ENCODE measurements at regions not wholly inside any gene's neighbourhood (a gene's known extent, or its start where the extent isn't known, plus 50 kb on each side); places are given as distances from the start of the nearest gene placed in this dataset.
"Not testable (repeated sequence)": the region's sequence is repeated elsewhere in the genome, so short reads cannot be mapped to it uniquely, and the experiment has no call there.

DNA sequence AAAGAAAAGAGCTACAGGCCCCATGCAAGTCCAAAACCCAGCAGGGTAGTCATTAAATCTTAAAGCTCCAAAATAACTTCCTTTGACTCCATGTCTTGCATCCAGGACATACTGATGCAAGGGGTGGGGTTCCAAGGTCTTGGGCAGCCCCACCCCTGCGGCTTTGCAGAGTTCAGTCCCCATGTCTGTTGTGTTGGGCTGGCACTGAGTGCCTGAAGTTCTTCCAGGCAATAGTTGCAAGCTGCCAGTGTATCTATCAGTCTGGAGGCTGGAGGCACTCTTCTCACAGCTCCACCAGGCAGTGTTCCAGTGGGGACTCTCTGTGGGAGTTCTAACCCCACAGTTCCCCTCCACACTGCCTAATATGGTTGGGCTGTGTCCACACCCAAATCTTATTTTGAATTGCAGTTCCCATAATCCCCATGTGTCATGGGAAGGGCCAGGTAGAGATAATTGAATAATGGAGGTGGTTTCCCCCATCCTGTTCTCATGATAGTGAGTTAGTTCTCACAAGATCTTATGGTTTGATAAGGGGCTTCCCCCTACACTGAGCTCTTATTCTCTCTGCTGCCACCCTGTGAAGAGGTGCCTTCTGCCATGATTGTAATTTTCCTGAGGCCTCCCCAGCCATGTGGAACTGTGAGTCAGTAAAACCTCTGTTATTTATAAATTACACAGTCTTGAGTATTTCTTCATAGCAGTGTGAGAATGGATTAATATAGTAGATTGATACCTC lies 237.5 kb upstream of the ADRA1B start:
- Mint-ChIP-seq H3K4me1 (peaks cover 14% of the 10 kb centered on the region), H3K27me3 (no peaks in the 10 kb centered on the region), H3K9me3 (peaks cover 31% of the 10 kb centered on the region), H3K27ac (no peak overlapping the region), H3K4me3 (no peak overlapping the region), H3K36me3 (ENCODE audit: low read depth) (peaks cover 12% of the 10 kb centered on the region)
- DNase-seq = no peak
- ATAC-seq = peak; percentile 86

GRCh38 chr5:159680095-159680494 lies 236.2 kb upstream of the ADRA1B start:
- peaks cover 31% of the 10 kb centered on the region for H3K9me3 Mint-ChIP-seq
- H3K27me3 Mint-ChIP-seq = no peaks in the 10 kb centered on the region
- DNase-seq (no peak), ATAC-seq (no peak)
- H3K27ac Mint-ChIP-seq = no peak overlapping the region
- no peak overlapping the region for H3K4me3 Mint-ChIP-seq
- H3K36me3 Mint-ChIP-seq (ENCODE audit: low read depth) = peaks cover 12% of the 10 kb centered on the region
- peaks cover 14% of the 10 kb centered on the region for H3K4me1 Mint-ChIP-seq

- peaks cover 2% of the 10 kb centered on the region for H3K27me3 Mint-ChIP-seq
- H3K9me3 Mint-ChIP-seq = peaks cover 31% of the 10 kb centered on the region
- no peak overlapping the region for H3K4me3 Mint-ChIP-seq
- DNase-seq (no peak), ATAC-seq (no peak)
- peaks cover 14% of the 10 kb centered on the region for H3K4me1 Mint-ChIP-seq
- no peak overlapping the region for H3K27ac Mint-ChIP-seq
- peaks cover 12% of the 10 kb centered on the region for H3K36me3 Mint-ChIP-seq (ENCODE audit: low read depth)
These were observed 234.6 kb upstream of the ADRA1B start for GRCh38 chr5:159681661-159682060.

- no peak overlapping the region for H3K4me3 Mint-ChIP-seq
- ATAC-seq = no peak
- H3K27me3 Mint-ChIP-seq = peaks cover 8% of the 10 kb centered on the region
- no peak for DNase-seq
- peaks cover 14% of the 10 kb centered on the region for H3K4me1 Mint-ChIP-seq
- no peak overlapping the region for H3K27ac Mint-ChIP-seq
- H3K36me3 Mint-ChIP-seq (ENCODE audit: low read depth) = peaks cover 12% of the 10 kb centered on the region
- H3K9me3 Mint-ChIP-seq = peaks cover 31% of the 10 kb centered on the region
These were observed 233.7 kb upstream of the ADRA1B start for GRCh38 chr5:159682623-159683022.

DNA sequence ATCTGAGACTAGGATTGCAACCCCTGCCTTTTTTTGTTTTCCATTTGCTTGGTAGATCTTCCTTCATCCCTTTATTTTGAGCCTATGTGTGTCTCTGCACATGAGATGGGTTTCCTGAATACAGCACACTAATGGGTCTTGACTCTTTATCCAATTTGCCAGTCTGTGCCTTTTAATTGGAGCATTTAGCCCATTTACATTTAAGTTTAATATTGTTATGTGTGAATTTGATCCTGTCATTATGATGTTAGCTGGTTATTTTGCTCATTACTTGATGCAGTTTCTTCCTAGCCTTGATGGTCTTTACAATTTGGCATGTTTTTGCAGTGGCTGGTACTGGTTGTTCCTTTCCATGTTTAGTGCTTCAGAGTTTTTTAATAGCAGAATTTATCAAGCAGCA lies 228.4 kb upstream of the ADRA1B start:
- H3K4me3 Mint-ChIP-seq; H3K4me1 Mint-ChIP-seq; H3K9me3 Mint-ChIP-seq; H3K36me3 Mint-ChIP-seq (ENCODE audit: low read depth); H3K27ac Mint-ChIP-seq; DNase-seq; ATAC-seq: not testable (repeated sequence)
- H3K27me3 Mint-ChIP-seq = peaks cover 26% of the 10 kb centered on the region

DNA sequence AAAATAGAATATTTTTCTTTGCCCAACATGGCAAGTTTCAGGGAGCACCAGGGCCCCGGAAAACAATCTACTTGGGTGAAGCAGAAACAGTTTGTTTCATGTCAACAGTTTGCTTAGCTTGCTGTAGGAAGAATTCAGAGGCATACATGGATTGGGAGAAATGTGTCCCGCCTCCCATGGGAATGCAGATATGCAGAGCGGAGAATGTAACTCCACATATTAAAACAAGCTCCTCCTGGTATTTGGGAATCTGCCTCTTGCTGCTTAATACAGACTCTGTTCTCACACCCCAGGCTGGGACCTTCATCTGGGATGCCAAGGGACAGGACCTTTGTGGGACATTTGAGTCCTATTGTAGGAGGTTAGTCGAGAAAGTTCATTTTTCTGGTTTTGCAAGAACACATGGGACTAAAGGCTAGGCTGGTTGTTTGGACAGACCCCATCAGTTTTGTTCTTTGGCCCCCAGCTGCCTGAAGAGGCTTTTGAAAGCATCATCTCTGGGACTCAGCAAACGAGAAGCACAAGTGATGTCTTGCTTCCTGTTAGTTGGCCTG lies 220.5 kb upstream of the ADRA1B start:
- Mint-ChIP-seq H3K9me3 (peaks cover 8% of the 10 kb centered on the region), H3K36me3 (ENCODE audit: low read depth) (no peaks in the 10 kb centered on the region), H3K4me3 (no peak overlapping the region), H3K27me3 (peaks cover 10% of the 10 kb centered on the region), H3K4me1 (no peaks in the 10 kb centered on the region), H3K27ac (no peak overlapping the region)
- ATAC-seq (no peak), DNase-seq (no peak)

DNA sequence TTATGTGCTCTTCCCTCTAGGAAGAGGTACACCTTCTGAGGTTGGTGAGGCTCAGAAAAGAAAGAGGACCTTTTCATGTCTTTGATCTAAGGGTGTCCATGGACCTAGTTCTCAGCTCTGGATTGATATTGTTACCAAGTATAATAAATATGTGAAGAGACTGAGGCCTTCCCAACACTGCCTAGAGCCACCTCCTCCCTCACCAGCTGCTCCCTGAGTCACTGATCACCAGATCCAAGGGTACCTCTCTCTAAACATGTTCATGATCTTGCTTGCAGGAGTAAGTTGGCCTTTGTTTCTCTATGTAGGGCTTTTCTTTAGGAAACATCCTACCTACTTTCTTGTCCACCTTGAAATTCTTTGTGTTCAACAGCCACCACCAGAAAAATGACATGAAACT lies 218.8 kb upstream of the ADRA1B start:
- Mint-ChIP-seq H3K4me1 (no peaks in the 10 kb centered on the region), H3K9me3 (peaks cover 3% of the 10 kb centered on the region), H3K27me3 (peaks cover 10% of the 10 kb centered on the region), H3K36me3 (ENCODE audit: low read depth) (no peaks in the 10 kb centered on the region), H3K27ac (no peak overlapping the region), H3K4me3 (no peak overlapping the region)
- no peak for DNase-seq
- no peak for ATAC-seq

DNA sequence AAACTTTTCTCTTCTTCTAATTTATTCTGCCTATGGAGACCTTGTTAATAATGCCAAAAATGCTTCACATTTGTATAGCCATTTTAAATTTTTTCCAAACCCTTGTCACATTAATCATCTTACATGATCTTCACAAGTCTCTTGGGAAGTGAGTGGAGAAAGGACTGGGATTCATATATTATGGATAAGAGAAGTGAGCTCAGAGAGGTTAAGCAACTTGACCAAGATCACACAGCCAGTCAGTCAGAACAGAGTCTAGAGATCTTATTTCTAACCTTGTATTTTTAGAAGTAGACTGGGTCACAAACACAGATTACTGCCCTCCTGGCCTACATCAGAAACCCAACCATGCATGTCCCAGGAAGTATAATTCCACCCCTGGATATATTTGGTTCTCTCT lies 218.0 kb upstream of the ADRA1B start:
- H3K9me3 Mint-ChIP-seq = no peaks in the 10 kb centered on the region
- H3K4me1 Mint-ChIP-seq = no peaks in the 10 kb centered on the region
- H3K36me3 Mint-ChIP-seq (ENCODE audit: low read depth) = no peaks in the 10 kb centered on the region
- DNase-seq = no peak
- no peak for ATAC-seq
- no peak overlapping the region for H3K27ac Mint-ChIP-seq
- H3K4me3 Mint-ChIP-seq = no peak overlapping the region
- H3K27me3 Mint-ChIP-seq = peaks cover 8% of the 10 kb centered on the region

GRCh38 chr5:159700016-159700415 lies 216.3 kb upstream of the ADRA1B start:
- no peaks in the 10 kb centered on the region for H3K36me3 Mint-ChIP-seq (ENCODE audit: low read depth)
- no peak overlapping the region for H3K27ac Mint-ChIP-seq
- no peak overlapping the region for H3K4me3 Mint-ChIP-seq
- ATAC-seq = no peak
- no peaks in the 10 kb centered on the region for H3K9me3 Mint-ChIP-seq
- DNase-seq = no peak
- peaks cover 10% of the 10 kb centered on the region for H3K27me3 Mint-ChIP-seq
- H3K4me1 Mint-ChIP-seq = no peaks in the 10 kb centered on the region

DNA sequence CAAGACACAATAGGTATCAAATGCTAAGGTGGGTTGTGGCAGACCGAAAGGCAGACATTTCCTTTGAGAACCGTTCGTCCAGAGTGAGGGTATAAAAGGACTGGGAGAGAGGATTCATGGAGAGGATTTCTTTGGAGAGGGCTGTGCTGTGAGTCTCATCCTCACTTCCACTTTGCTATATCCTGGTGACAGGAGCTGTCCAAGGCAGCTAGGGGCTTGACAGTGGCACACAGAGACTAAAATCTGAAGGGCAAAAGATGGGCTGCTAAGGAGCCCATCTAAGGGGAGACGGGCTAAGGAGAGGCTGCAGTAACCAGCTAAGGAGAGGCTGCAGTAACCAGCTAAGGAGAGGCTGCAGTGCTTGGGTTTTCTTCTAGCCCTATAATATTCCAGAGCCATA lies 214.0 kb upstream of the ADRA1B start:
- Mint-ChIP-seq H3K27me3 (peaks cover 9% of the 10 kb centered on the region), H3K4me1 (no peaks in the 10 kb centered on the region), H3K27ac (no peak overlapping the region), H3K36me3 (ENCODE audit: low read depth) (peaks cover 2% of the 10 kb centered on the region), H3K9me3 (peaks cover 5% of the 10 kb centered on the region), H3K4me3 (no peak overlapping the region)
- ATAC-seq (no peak), DNase-seq (no peak)

- no peak for ATAC-seq
- Mint-ChIP-seq H3K4me1 (no peaks in the 10 kb centered on the region), H3K27me3 (peaks cover 10% of the 10 kb centered on the region), H3K9me3 (peaks cover 10% of the 10 kb centered on the region), H3K36me3 (ENCODE audit: low read depth) (peaks cover 2% of the 10 kb centered on the region), H3K4me3 (no peak overlapping the region), H3K27ac (no peak overlapping the region)
- DNase-seq = no peak
These were observed 213.5 kb upstream of the ADRA1B start for GRCh38 chr5:159702826-159703225.

- Mint-ChIP-seq H3K9me3 (peaks cover 16% of the 10 kb centered on the region), H3K36me3 (ENCODE audit: low read depth) (peaks cover 2% of the 10 kb centered on the region), H3K27me3 (peaks cover 13% of the 10 kb centered on the region), H3K27ac (no peak overlapping the region), H3K4me1 (no peaks in the 10 kb centered on the region), H3K4me3 (no peak overlapping the region)
- DNase-seq = no peak
- no peak for ATAC-seq
These were observed 212.1 kb upstream of the ADRA1B start for GRCh38 chr5:159704160-159704559.

GRCh38 chr5:159705948-159706347 lies 210.3 kb upstream of the ADRA1B start:
- H3K4me3 Mint-ChIP-seq = no peak overlapping the region

DNA sequence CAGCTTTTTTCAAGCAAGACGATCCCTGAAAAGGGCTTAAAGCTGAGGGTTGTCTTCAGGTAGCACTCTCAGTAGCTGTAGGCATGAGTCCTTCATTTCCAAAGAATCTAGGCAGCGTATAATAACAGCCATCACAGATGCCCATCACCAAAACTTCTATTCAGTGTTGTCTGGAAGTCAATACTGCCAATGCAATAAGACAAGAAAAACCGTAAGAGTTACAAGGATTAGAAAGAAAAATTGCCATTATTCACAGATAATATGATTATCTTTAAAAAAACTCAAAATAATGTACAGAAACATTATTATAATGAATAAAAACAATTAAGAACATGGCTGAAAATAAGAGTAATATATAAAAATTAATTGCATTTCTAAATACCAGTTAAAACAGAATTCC lies 208.2 kb upstream of the ADRA1B start:
- no peak for ATAC-seq
- no peak overlapping the region for H3K27ac Mint-ChIP-seq

More at GRCh38 chr5:159705948-159706347, 210.3 kb upstream of the ADRA1B start:
- ATAC-seq (no peak), DNase-seq (no peak)
- Mint-ChIP-seq H3K9me3 (peaks cover 17% of the 10 kb centered on the region), H3K27ac (no peak overlapping the region), H3K36me3 (ENCODE audit: low read depth) (peaks cover 2% of the 10 kb centered on the region), H3K27me3 (peaks cover 15% of the 10 kb centered on the region), H3K4me1 (no peaks in the 10 kb centered on the region)

GRCh38 chr5:159712672-159713071 lies 203.6 kb upstream of the ADRA1B start:
- Mint-ChIP-seq H3K4me1 (no peaks in the 10 kb centered on the region), H3K27ac (no peak overlapping the region), H3K27me3 (peaks cover 20% of the 10 kb centered on the region), H3K36me3 (ENCODE audit: low read depth) (no peaks in the 10 kb centered on the region), H3K4me3 (no peak overlapping the region), H3K9me3 (peaks cover 8% of the 10 kb centered on the region)
- DNase-seq = no peak
- no peak for ATAC-seq

More for the DNA sequence above, 208.2 kb upstream of the ADRA1B start:
- peaks cover 17% of the 10 kb centered on the region for H3K9me3 Mint-ChIP-seq
- no peak overlapping the region for H3K4me3 Mint-ChIP-seq
- no peak for DNase-seq
- H3K4me1 Mint-ChIP-seq = no peaks in the 10 kb centered on the region
- peaks cover 17% of the 10 kb centered on the region for H3K27me3 Mint-ChIP-seq
- peaks cover 2% of the 10 kb centered on the region for H3K36me3 Mint-ChIP-seq (ENCODE audit: low read depth)

Measured in activated naive CD8-positive, alpha-beta T cell treated with anti-CD3 and anti-CD28 coated beads, Interleukin-2, amount 50 U/mL, for 24 hours (primary cell).